ENCODE measurements at regions not wholly inside any gene's neighbourhood (a gene's known extent, or its start where the extent isn't known, plus 50 kb on each side); places are given as distances from the start of the nearest gene placed in this dataset.

DNA sequence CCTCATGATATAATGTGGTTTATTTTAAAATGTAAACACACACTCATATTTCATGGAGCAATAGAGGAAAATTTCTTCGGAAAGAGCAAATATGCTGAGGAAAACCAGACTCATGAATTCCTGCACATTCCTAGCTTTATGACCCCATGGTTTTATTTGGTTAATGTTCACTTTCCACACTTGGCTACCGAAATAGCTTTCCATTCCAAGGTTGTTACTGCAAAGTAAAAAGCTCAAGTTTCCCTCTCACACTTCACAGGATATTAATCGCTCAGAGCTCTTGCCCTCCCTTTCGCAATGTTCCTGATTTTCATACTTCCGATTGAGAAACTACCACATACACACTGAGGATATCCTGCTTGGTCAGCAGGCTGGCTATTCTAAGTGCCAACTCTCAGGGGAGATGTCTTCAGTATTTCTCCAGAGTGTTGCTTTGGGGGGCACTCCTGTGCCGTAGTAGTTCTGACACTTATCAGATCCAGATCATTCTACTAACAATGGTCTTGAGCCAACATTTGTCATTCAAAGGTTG, 77.5 kb upstream of the STEAP1B start:
- Histone ChIP-seq H3K4me3 (ENCODE audit: low read depth, low read length) (no peak overlapping the region), H3K9me3 (no peaks in the 10 kb centered on the region), H3K36me3 (ENCODE audit: control insufficient read depth, insufficient read depth, low read length) (no peaks in the 10 kb centered on the region), H3K4me1 (peaks cover 63% of the 10 kb centered on the region), H3K27me3 (replicated peaks; ENCODE audit: control insufficient read depth, insufficient read depth, low read length) (no peaks in the 10 kb centered on the region)
- H3K9me3 Mint-ChIP-seq (ENCODE audit: unreplicated experiment), result peaks cover 23% of the 10 kb centered on the region
- peaks cover 40% of the 10 kb centered on the region for H3K4me1 Mint-ChIP-seq (ENCODE audit: low read depth, unreplicated experiment)
- no peaks in the 10 kb centered on the region for H3K27me3 Mint-ChIP-seq (ENCODE audit: insufficient read depth, unreplicated experiment)
- peak overlapping the region; percentile 30 for H3K4me3 Mint-ChIP-seq (ENCODE audit: unreplicated experiment)
- no peak for TF ChIP-seq CTCF (IDR thresholded peaks at IDR 0.05; ENCODE audit: insufficient read depth in 1 of 2, low read depth in 1 of 2, low read length in 1 of 2, severe bottlenecking in 1 of 2, unreplicated experiment in 1 of 2)
- ChIA-PET POLR2A (no interaction called here), CTCF (interaction anchor here (1.0 to 1.5 kb wide), 3 partner anchors 9 to 150 kb away, joined by 3 to 15 read pairs (median 7); partner anchors contain the start of gene IL6)
- DNase-seq, result peak; percentile 55 to 59
- H3K27ac Mint-ChIP-seq (ENCODE audit: unreplicated experiment), result peak overlapping the region; percentile 75
- H3K36me3 Mint-ChIP-seq (ENCODE audit: insufficient read depth, unreplicated experiment), result peaks cover 43% of the 10 kb centered on the region
- BruUV-seq (replicated peaks), result no TSS peak
- intact Hi-C loops (cut with micrococcal nuclease; ENCODE audit: unreplicated experiment), result no loop called here

GRCh38 chr7:22576612-22577469, 76.9 kb upstream of the STEAP1B start:
- no peak for TF ChIP-seq CTCF (IDR thresholded peaks at IDR 0.05; ENCODE audit: insufficient read depth in 1 of 2, low read depth in 1 of 2, low read length in 1 of 2, severe bottlenecking in 1 of 2, unreplicated experiment in 1 of 2)
- CTCF ChIA-PET, result interaction anchor here (0.6 to 1.5 kb wide), 4 partner anchors 10 to 150 kb away, joined by 3 to 15 read pairs (median 5); partner anchors contain the start of gene IL6
- intact Hi-C loops (cut with micrococcal nuclease; ENCODE audit: unreplicated experiment), result no loop called here
- Mint-ChIP-seq H3K4me3 (ENCODE audit: unreplicated experiment) (peak overlapping the region; percentile 30), H3K9me3 (ENCODE audit: unreplicated experiment) (peaks cover 27% of the 10 kb centered on the region), H3K27me3 (ENCODE audit: insufficient read depth, unreplicated experiment) (no peaks in the 10 kb centered on the region), H3K36me3 (ENCODE audit: insufficient read depth, unreplicated experiment) (peaks cover 48% of the 10 kb centered on the region), H3K4me1 (ENCODE audit: low read depth, unreplicated experiment) (peaks cover 42% of the 10 kb centered on the region), H3K27ac (ENCODE audit: unreplicated experiment) (peak overlapping the region; percentile 75)
- DNase-seq, result no peak
- H3K4me3 ChIP-seq (ENCODE audit: low read depth, low read length), result no peak overlapping the region
- H3K36me3 ChIP-seq (ENCODE audit: control insufficient read depth, insufficient read depth, low read length), result no peaks in the 10 kb centered on the region
- H3K9me3 ChIP-seq, result no peaks in the 10 kb centered on the region
- POLR2A ChIA-PET, result no interaction called here
- peaks cover 64% of the 10 kb centered on the region for H3K4me1 ChIP-seq
- BruUV-seq (replicated peaks), result no TSS peak
- no peaks in the 10 kb centered on the region for H3K27me3 ChIP-seq (replicated peaks; ENCODE audit: control insufficient read depth, insufficient read depth, low read length)

GRCh38 chr7:22574754-22575520, 74.9 kb upstream of the STEAP1B start:
- DNase-seq, result no peak
- H3K4me3 Mint-ChIP-seq (ENCODE audit: unreplicated experiment), result no peak overlapping the region
- intact Hi-C loops (cut with micrococcal nuclease; ENCODE audit: unreplicated experiment), result no loop called here
- H3K36me3 Mint-ChIP-seq (ENCODE audit: insufficient read depth, unreplicated experiment), result peaks cover 64% of the 10 kb centered on the region
- no peak for TF ChIP-seq CTCF (IDR thresholded peaks at IDR 0.05; ENCODE audit: insufficient read depth in 1 of 2, low read depth in 1 of 2, low read length in 1 of 2, severe bottlenecking in 1 of 2, unreplicated experiment in 1 of 2)
- peak overlapping the region; percentile 53 for H3K27ac Mint-ChIP-seq (ENCODE audit: unreplicated experiment)
- H3K4me1 ChIP-seq, result peaks cover 70% of the 10 kb centered on the region
- H3K27me3 Mint-ChIP-seq (ENCODE audit: insufficient read depth, unreplicated experiment), result no peaks in the 10 kb centered on the region
- H3K4me3 ChIP-seq (ENCODE audit: low read depth, low read length), result no peak overlapping the region
- H3K36me3 ChIP-seq (ENCODE audit: control insufficient read depth, insufficient read depth, low read length), result no peaks in the 10 kb centered on the region
- POLR2A ChIA-PET, result no interaction called here
- no peaks in the 10 kb centered on the region for H3K27me3 ChIP-seq (replicated peaks; ENCODE audit: control insufficient read depth, insufficient read depth, low read length)
- no peaks in the 10 kb centered on the region for H3K9me3 ChIP-seq
- BruUV-seq (replicated peaks), result no TSS peak
- CTCF ChIA-PET, result interaction anchor here (0.6 kb wide), 1 partner anchor 1148 kb away, joined by 6 read pairs; no protein-coding TSS in a partner anchor
- peaks cover 32% of the 10 kb centered on the region for H3K9me3 Mint-ChIP-seq (ENCODE audit: unreplicated experiment)
- peaks cover 53% of the 10 kb centered on the region for H3K4me1 Mint-ChIP-seq (ENCODE audit: low read depth, unreplicated experiment)

Data from Caco-2 (cell line).